Peyer's patch (tissue), 4 donors: ENCODE measurements at regions not wholly inside any gene's neighbourhood (a gene's known extent, or its start where the extent isn't known, plus 50 kb on each side); places are given as distances from the start of the nearest gene placed in this dataset.

ENCODE experiments used
- DNase-seq, 3 donors: peaks; one replicate each; pipeline ENCODE4 v3.0.0-alpha.2; 2017 to 2019
- H3K27ac ChIP-seq, 4 donors: fragments of 200-600 bp; sonication (generic); one replicate each; pipeline ENCODE4 v1.5.1; 2016 to 2019
- H3K27me3 ChIP-seq, 2 donors: fragments of 200-600 bp; sonication (generic); one replicate each; pipeline ENCODE4 v1.5.1; 2019
- H3K36me3 ChIP-seq, 3 donors: fragments of 200-600 bp; sonication (generic); one replicate each; pipeline ENCODE4 v1.5.1; 2016 to 2019
- H3K4me1 ChIP-seq, 4 donors: fragments of 200-600 bp; sonication (generic); one replicate each; pipeline ENCODE4 v1.5.1; 2016 to 2019
- H3K4me3 ChIP-seq, 4 donors: fragments of 200-600 bp; sonication (generic); 1 replicate in 3 of 4; 2 replicates in 1 of 4; pipeline ENCODE4 v1.5.1; 2016 to 2019; ENCODE audit warnings: mild to moderate bottlenecking in 1 of 4
- H3K9me3 ChIP-seq, 4 donors: fragments of 200-600 bp; sonication (generic); one replicate each; pipeline ENCODE4 v1.5.1; 2016 to 2019; ENCODE audit warnings: mild to moderate bottlenecking in 1 of 4
- POLR2A ChIP-seq, 2 donors: fragments of 450-650 bp; IDR thresholded peaks; one replicate each; pipeline ENCODE4 v1.5.1; 2017; ENCODE audit warnings: antibody characterized with exemption in 2 of 2, mild to moderate bottlenecking in 2 of 2, moderate library complexity in 2 of 2
- TF ChIP-seq, protein P1 (sequence below), 6 experiments: fragments of 450-650 bp in 4 of 6; fragments of 200-600 bp in 2 of 6; sonication (generic) in 1 of 6; IDR thresholded peaks; one replicate each; pipeline ENCODE4 v1.5.1; 2017 to 2019; ENCODE audit warnings: antibody characterized with exemption in 6 of 6, mild to moderate bottlenecking in 3 of 6, moderate library complexity in 1 of 6

DNA sequence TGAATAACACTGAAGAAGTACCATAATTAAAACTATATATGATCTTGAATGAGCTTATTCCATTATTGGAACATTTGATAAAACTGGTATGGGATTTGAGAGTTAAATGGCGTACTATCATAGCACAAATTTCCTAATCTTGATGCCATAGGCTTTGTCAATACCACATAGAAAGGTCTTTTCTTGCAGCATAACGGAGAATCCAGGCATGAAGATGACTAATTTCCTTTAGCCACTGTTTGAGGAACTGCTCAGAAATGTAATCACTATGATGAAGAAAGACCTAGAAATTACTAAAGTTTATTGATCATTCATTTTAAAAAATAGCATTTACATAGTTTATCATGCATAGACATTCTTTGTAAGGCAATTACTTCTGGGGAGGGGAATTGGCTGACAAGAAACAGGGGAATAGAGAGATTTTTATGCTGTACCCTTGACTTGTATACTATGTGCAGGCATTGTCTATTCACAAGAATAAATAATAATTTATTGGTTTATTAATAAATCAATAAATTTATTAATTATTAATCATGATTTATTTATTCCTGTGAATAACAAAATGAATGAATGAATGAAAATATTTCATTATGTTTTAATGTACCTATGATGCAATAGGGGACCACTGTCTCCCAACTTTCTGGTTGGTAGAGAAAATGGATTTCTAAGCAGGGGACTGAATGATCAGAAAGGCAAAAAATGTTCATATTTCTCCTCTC, 2676.6 kb downstream of the PCDH9 start:
- DNase-seq = no peak
- TF ChIP-seq, protein P1, sequence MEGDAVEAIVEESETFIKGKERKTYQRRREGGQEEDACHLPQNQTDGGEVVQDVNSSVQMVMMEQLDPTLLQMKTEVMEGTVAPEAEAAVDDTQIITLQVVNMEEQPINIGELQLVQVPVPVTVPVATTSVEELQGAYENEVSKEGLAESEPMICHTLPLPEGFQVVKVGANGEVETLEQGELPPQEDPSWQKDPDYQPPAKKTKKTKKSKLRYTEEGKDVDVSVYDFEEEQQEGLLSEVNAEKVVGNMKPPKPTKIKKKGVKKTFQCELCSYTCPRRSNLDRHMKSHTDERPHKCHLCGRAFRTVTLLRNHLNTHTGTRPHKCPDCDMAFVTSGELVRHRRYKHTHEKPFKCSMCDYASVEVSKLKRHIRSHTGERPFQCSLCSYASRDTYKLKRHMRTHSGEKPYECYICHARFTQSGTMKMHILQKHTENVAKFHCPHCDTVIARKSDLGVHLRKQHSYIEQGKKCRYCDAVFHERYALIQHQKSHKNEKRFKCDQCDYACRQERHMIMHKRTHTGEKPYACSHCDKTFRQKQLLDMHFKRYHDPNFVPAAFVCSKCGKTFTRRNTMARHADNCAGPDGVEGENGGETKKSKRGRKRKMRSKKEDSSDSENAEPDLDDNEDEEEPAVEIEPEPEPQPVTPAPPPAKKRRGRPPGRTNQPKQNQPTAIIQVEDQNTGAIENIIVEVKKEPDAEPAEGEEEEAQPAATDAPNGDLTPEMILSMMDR (IDR thresholded peaks at IDR 0.05) = no peak
- no peak for TF ChIP-seq POLR2A (IDR thresholded peaks at IDR 0.05)
- no peaks in the 10 kb centered on the region for H3K36me3 ChIP-seq
- H3K9me3 ChIP-seq = no peaks in the 10 kb centered on the region
- no peaks in the 10 kb centered on the region for H3K27me3 ChIP-seq
- H3K27ac ChIP-seq = no peak overlapping the region
- no peaks in the 10 kb centered on the region for H3K4me1 ChIP-seq
- no peak overlapping the region for H3K4me3 ChIP-seq

DNA sequence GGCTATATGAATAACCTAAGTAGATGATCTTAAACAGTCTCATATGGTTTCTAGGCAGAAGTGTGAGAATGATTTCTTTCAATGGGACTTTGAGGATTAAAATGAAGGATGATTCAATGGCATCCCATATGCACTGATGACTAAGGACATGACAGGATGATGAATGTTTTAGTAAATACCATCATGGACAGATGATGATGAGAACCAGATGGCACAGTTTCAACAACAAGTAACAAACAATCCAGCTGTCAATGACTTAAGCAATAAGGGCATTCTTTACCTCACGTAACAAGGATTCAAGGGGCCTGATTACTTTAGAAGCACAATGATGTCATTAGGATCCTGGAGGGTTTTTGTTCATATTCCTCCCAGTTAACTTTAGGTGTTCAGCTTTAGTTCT, 2678.4 kb downstream of the PCDH9 start:
- Histone ChIP-seq H3K4me1 (no peaks in the 10 kb centered on the region), H3K36me3 (no peaks in the 10 kb centered on the region), H3K9me3 (no peaks in the 10 kb centered on the region), H3K4me3 (no peak overlapping the region), H3K27ac (no peak overlapping the region), H3K27me3 (no peaks in the 10 kb centered on the region)
- TF ChIP-seq POLR2A (IDR thresholded peaks at IDR 0.05) = no peak
- TF ChIP-seq, protein P1 (IDR thresholded peaks at IDR 0.05) = no peak
- no peak for DNase-seq

DNA sequence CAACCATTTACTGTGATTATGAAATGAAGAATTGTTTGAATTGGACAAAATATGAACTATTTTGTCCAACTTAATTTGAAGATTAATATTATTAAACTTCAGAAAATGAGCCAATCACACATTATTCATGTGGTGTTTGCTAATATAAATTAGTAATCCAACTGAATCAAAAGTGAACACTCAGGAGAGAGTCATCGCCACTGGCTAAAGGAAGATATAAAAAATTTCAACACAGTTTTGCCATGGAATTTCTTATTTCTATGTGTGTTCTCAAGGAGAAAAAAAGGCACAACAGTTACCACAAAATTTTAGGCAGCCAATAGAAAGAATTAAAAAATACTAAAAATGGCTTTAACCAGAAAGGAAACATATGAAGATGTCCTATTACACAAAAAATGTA, 2683.8 kb downstream of the PCDH9 start:
- TF ChIP-seq, protein P1 (IDR thresholded peaks at IDR 0.05) = no peak
- TF ChIP-seq POLR2A (IDR thresholded peaks at IDR 0.05) = no peak
- Histone ChIP-seq H3K4me3 (no peak overlapping the region), H3K9me3 (no peaks in the 10 kb centered on the region), H3K27ac (no peak overlapping the region), H3K4me1 (no peaks in the 10 kb centered on the region), H3K27me3 (no peaks in the 10 kb centered on the region), H3K36me3 (no peaks in the 10 kb centered on the region)
- no peak for DNase-seq

DNA sequence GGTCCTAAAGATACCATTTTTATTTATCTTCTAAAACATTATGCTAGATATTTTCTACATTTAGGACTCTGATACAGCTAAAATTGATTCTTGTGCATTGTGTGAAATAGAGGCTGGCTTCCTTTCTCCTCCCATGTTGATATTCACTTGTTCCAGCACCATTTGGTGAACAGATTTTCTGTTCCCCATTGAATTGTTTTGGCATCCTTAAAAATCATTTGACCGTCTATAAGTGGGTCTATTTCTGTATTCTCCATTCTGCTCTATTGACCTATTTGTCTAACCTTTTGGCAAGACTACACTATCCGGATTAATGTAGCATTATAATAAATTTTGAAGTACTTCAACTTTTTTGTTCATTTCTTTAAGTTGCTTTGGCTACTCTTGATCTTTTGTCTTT, 2689.2 kb downstream of the PCDH9 start:
- Histone ChIP-seq H3K4me3 (no peak overlapping the region), H3K27me3 (no peaks in the 10 kb centered on the region), H3K27ac (no peak overlapping the region), H3K4me1 (no peaks in the 10 kb centered on the region), H3K36me3 (no peaks in the 10 kb centered on the region), H3K9me3 (no peaks in the 10 kb centered on the region)
- DNase-seq = no peak
- TF ChIP-seq, protein P1 (IDR thresholded peaks at IDR 0.05) = no peak
- no peak for TF ChIP-seq POLR2A (IDR thresholded peaks at IDR 0.05)

DNA sequence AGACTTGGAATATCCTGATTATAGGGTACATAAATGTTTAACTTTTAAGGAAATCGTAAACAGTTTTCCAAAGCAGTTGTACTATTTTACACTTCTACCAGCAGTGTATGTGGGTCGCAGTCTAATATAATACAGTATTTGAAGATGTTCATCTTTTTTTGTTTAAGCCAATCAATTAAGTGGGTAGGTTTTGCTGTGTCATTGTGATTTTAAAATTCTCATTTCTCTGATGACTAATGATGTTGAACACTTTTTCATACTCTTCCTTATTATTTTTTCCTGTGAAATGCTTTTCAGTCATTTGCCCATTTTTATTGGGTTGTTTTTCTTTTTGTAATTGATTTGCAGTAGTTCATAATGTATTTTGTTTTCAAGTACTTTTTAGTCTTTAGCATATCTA, 2689.7 kb downstream of the PCDH9 start:
- no peak overlapping the region for H3K27ac ChIP-seq
- H3K9me3 ChIP-seq = no peaks in the 10 kb centered on the region
- TF ChIP-seq POLR2A (IDR thresholded peaks at IDR 0.05) = no peak
- TF ChIP-seq, protein P1 (IDR thresholded peaks at IDR 0.05) = no peak
- no peaks in the 10 kb centered on the region for H3K4me1 ChIP-seq
- no peaks in the 10 kb centered on the region for H3K36me3 ChIP-seq
- no peaks in the 10 kb centered on the region for H3K27me3 ChIP-seq
- H3K4me3 ChIP-seq = no peak overlapping the region
- DNase-seq = no peak

DNA sequence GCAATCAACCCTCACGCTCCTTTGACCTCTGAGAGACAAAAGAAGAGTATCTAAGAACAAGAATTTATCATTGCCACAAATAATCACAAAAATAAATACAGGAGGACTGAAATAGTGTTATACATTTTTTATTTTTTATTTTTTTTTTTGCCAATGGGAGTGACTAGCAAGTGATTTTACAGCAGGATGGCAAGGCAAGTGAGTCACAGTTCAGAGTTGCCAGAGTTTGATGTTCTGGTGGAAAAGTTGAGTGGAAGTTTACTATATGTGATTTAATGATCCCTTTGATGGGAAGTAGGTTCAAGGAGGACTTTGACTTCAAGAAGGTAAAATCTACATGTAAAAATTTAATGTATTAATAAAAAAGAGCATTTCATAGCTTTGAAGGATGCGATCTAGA, 2691.4 kb downstream of the PCDH9 start:
- Histone ChIP-seq H3K4me1 (no peaks in the 10 kb centered on the region), H3K36me3 (no peaks in the 10 kb centered on the region), H3K27ac (no peak overlapping the region), H3K9me3 (no peaks in the 10 kb centered on the region), H3K4me3 (no peak overlapping the region), H3K27me3 (no peaks in the 10 kb centered on the region)
- DNase-seq = no peak
- no peak for TF ChIP-seq POLR2A (IDR thresholded peaks at IDR 0.05)
- TF ChIP-seq, protein P1 (IDR thresholded peaks at IDR 0.05) = no peak
